Fibroblast of lung (primary cell): ENCODE measurements at regions not wholly inside any gene's neighbourhood (a gene's known extent, or its start where the extent isn't known, plus 50 kb on each side); places are given as distances from the start of the nearest gene placed in this dataset.

Experiments
- DNase-seq, 2 donors: peaks; one replicate each; pipeline versions ENCODE4 v3.0.0 to v3.0.0-alpha.2; 2010; ENCODE audit warnings: low read depth in 2 of 2
- H2AFZ ChIP-seq: 2 replicates; pipeline ENCODE4 v1.5.1; 2012; ENCODE audit warnings: low read length, control low read depth, inconsistent platforms
- H3K27ac ChIP-seq: 2 replicates; pipeline ENCODE4 v1.5.1; 2011; ENCODE audit warnings: low read length, control low read depth; ENCODE audit not compliant: insufficient read depth
- H3K27me3 ChIP-seq: 2 replicates; pipeline ENCODE4 v1.5.1; 2011; ENCODE audit warnings: mild to moderate bottlenecking, low read length; ENCODE audit not compliant: control insufficient read depth, insufficient read depth
- H3K36me3 ChIP-seq: 2 replicates; pipeline ENCODE4 v1.5.1; 2011; ENCODE audit warnings: low read length; ENCODE audit not compliant: control insufficient read depth, insufficient read depth
- H3K4me1 ChIP-seq: 2 replicates; pipeline ENCODE4 v1.5.1; 2011; ENCODE audit warnings: low read length; ENCODE audit not compliant: control insufficient read depth, insufficient read depth; ENCODE audit errors: extremely low read depth
- H3K4me2 ChIP-seq: 2 replicates; pipeline ENCODE4 v1.5.1; 2011; ENCODE audit warnings: low read length, control low read depth; ENCODE audit not compliant: insufficient read depth; ENCODE audit errors: extremely low read depth
- H3K4me3 ChIP-seq, 4 experiments: fragments of 200-600 bp in 1 of 4; sonication (generic) in 1 of 4; replicated peaks in 1 of 4; 2 replicates each; pipeline ENCODE4 v1.5.1; 2011 to 2016; ENCODE audit warnings: low read length in 4 of 4, low read depth in 3 of 4, mild to moderate bottlenecking in 3 of 4, control low read depth in 2 of 4, inconsistent platforms in 1 of 4, mixed read lengths in 1 of 4; ENCODE audit not compliant: insufficient read depth in 1 of 4; ENCODE audit errors: control extremely low read depth in 1 of 4
- H3K79me2 ChIP-seq: 2 replicates; pipeline ENCODE4 v1.5.1; 2012; ENCODE audit warnings: mild to moderate bottlenecking, low read length, inconsistent platforms; ENCODE audit not compliant: control insufficient read depth, insufficient read depth
- H3K9ac ChIP-seq: 2 replicates; pipeline ENCODE4 v1.5.1; 2011; ENCODE audit warnings: mild to moderate bottlenecking, low read length, control low read depth; ENCODE audit not compliant: insufficient read depth
- H3K9me3 ChIP-seq: 2 replicates; pipeline ENCODE4 v1.5.1; 2012; ENCODE audit warnings: low read depth, low read length; ENCODE audit not compliant: control insufficient read depth, insufficient read depth
- H4K20me1 ChIP-seq: 2 replicates; pipeline ENCODE4 v1.5.1; 2011; ENCODE audit warnings: low read length; ENCODE audit not compliant: control insufficient read depth, insufficient read depth; ENCODE audit errors: extremely low read depth
- CTCF ChIP-seq, 2 donors: IDR thresholded peaks in 1 of 2; conservative IDR thresholded peaks in 1 of 2; 1 replicate in 1 of 2; 2 replicates in 1 of 2; pipeline ENCODE4 v1.5.1; 2011 to 2012; ENCODE audit warnings: low read length in 2 of 2, control low read depth in 1 of 2, inconsistent platforms in 1 of 2, low read depth in 1 of 2, mild to moderate bottlenecking in 1 of 2
- EZH2 ChIP-seq: IDR thresholded peaks from 2 replicates; pipeline ENCODE4 v1.5.1; 2012; ENCODE audit warnings: low read length, control low read depth, mild to moderate bottlenecking; ENCODE audit errors: missing control alignments

GRCh38 chr18:47427072-47427471 is 175.6 kb upstream of the SKOR2 start:
- TF ChIP-seq EZH2 (no peak), CTCF (conservative IDR thresholded peaks at IDR 0.05 in 1 of 2, IDR thresholded peaks at IDR 0.05 in 1 of 2; ENCODE audit: low read depth in 1 of 2, low read length in 2 of 2) (no peak)
- no peak for DNase-seq
- H3K27ac ChIP-seq, result no peak overlapping the region

GRCh38 chr18:47425365-47425764 is 173.9 kb upstream of the SKOR2 start:
- Histone ChIP-seq H3K4me1 (no peaks in the 10 kb centered on the region), H3K36me3 (no peaks in the 10 kb centered on the region), H4K20me1 (no peaks in the 10 kb centered on the region), H3K27ac (no peak overlapping the region), H2AFZ (no peak overlapping the region), H3K4me2 (no peak overlapping the region), H3K27me3 (no peaks in the 10 kb centered on the region), H3K79me2 (no peaks in the 10 kb centered on the region), H3K4me3 (no peak overlapping the region), H3K9ac (no peak overlapping the region), H3K9me3 (no peaks in the 10 kb centered on the region)
- no peak for DNase-seq
- TF ChIP-seq CTCF (conservative IDR thresholded peaks at IDR 0.05 in 1 of 2, IDR thresholded peaks at IDR 0.05 in 1 of 2; ENCODE audit: low read depth in 1 of 2, low read length in 2 of 2), result no peak
- no peak for TF ChIP-seq EZH2

More at GRCh38 chr18:47427072-47427471, 175.6 kb upstream of the SKOR2 start:
- Histone ChIP-seq H3K9ac (no peak overlapping the region), H3K36me3 (no peaks in the 10 kb centered on the region), H4K20me1 (no peaks in the 10 kb centered on the region), H3K4me3 (no peak overlapping the region), H3K4me2 (no peak overlapping the region), H3K27me3 (no peaks in the 10 kb centered on the region), H3K9me3 (no peaks in the 10 kb centered on the region), H3K79me2 (no peaks in the 10 kb centered on the region), H2AFZ (no peak overlapping the region), H3K4me1 (no peaks in the 10 kb centered on the region)

GRCh38 chr18:47422524-47422923 is 171.1 kb upstream of the SKOR2 start:
- no peaks in the 10 kb centered on the region for H3K27me3 ChIP-seq
- no peaks in the 10 kb centered on the region for H3K36me3 ChIP-seq
- H4K20me1 ChIP-seq, result no peaks in the 10 kb centered on the region
- no peak overlapping the region for H2AFZ ChIP-seq
- no peaks in the 10 kb centered on the region for H3K4me1 ChIP-seq
- no peak overlapping the region for H3K27ac ChIP-seq
- H3K4me2 ChIP-seq, result no peak overlapping the region
- no peak overlapping the region for H3K4me3 ChIP-seq
- H3K9ac ChIP-seq, result no peak overlapping the region
- TF ChIP-seq CTCF (conservative IDR thresholded peaks at IDR 0.05 in 1 of 2, IDR thresholded peaks at IDR 0.05 in 1 of 2; ENCODE audit: low read depth in 1 of 2, low read length in 2 of 2) (no peak), EZH2 (no peak)
- H3K9me3 ChIP-seq, result no peaks in the 10 kb centered on the region
- H3K79me2 ChIP-seq, result no peaks in the 10 kb centered on the region
- DNase-seq, result no peak
